GM12874 (cell line): ENCODE measurements at regions not wholly inside any gene's neighbourhood (a gene's known extent, or its start where the extent isn't known, plus 50 kb on each side); places are given as distances from the start of the nearest gene placed in this dataset.

Experiments
- TF ChIP-seq, protein P1 (sequence below): IDR thresholded peaks from 2 replicates; pipeline ENCODE4 v1.5.1; 2011; ENCODE audit warnings: low read depth, mild to moderate bottlenecking, control low read depth, low read length, moderate library complexity; ENCODE audit not compliant: insufficient read depth

DNA sequence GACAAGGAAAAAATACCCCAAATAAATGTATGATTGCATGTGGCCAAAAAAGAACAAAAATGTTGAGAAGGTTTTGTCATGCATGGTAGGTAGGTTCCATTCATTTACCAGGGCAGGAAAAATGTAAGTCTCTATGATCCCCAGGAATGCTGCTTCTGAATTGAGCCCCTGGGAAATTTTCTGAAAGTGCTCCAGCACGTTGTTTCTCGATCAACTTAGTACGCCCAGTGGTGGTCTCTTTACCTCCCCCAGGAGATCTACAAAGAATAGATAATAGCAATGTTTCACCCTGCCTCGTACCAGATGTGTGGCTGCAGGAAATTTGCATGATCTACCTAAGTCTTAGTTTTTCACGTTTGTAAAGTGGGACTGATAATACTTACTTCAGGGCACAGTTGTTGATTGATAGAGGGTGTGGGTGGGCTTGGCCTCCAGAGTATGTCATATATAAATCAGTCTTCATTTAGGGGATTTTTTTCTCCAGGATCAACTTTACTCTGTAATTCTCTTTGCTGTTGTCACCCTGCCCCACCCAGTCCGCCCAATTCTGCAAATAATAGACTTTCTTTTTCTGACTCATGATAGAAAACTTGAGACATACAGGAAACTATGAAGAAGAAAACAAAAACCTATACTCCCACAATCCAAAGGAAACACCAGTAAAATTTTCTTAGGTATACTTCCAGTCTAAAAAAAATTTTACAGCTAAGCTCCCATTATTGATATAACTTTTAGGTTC is 462.0 kb upstream of the RUNX1 start:
- TF ChIP-seq, protein P1, sequence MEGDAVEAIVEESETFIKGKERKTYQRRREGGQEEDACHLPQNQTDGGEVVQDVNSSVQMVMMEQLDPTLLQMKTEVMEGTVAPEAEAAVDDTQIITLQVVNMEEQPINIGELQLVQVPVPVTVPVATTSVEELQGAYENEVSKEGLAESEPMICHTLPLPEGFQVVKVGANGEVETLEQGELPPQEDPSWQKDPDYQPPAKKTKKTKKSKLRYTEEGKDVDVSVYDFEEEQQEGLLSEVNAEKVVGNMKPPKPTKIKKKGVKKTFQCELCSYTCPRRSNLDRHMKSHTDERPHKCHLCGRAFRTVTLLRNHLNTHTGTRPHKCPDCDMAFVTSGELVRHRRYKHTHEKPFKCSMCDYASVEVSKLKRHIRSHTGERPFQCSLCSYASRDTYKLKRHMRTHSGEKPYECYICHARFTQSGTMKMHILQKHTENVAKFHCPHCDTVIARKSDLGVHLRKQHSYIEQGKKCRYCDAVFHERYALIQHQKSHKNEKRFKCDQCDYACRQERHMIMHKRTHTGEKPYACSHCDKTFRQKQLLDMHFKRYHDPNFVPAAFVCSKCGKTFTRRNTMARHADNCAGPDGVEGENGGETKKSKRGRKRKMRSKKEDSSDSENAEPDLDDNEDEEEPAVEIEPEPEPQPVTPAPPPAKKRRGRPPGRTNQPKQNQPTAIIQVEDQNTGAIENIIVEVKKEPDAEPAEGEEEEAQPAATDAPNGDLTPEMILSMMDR = no peak

DNA sequence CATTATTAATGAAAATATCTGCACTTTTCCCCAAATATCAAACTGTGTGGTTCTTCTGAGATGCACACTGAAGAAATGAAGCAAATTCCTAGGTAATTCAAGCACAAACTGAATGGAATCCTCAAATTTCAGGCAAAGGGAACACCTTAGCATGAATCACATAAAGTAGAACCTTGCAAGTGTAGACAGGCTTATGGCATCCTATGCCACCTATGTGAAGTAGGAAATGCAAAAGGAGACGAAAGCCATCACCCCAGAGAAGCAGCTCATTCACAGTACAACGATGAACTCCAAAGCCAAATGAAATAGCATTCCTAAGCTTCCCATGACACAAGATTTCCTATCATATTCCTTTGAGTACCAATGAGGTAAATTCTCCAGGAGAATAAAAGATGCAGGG is 461.2 kb upstream of the RUNX1 start:
- TF ChIP-seq, protein P1 = no peak

- TF ChIP-seq, protein P1 = no peak
These were observed 460.1 kb upstream of the RUNX1 start for GRCh38 chr21:35509001-35509704.

- TF ChIP-seq, protein P1 = no peak
These were observed 459.2 kb upstream of the RUNX1 start for GRCh38 chr21:35508139-35508888.

GRCh38 chr21:35507181-35507759 is 458.2 kb upstream of the RUNX1 start:
- TF ChIP-seq, protein P1 = no peak

DNA sequence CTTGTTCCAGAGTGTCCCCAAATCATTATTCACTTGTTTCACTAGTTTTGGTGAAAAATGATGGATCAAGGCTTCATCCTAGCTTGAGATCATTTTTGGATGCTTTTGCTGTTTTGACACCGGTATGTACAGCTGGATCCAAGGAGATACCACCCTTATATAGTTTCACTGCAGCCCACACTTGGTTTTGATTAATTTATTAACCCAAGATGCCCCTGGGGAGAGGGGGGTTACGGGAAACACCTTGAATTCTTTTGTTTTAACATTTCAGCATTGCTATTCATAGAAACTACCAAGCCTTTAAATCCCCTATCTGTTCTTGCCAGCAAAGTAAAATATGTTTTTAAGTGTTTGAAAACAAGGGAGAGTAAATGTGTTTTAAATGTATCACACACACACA is 457.7 kb upstream of the RUNX1 start:
- TF ChIP-seq, protein P1 = no peak

GRCh38 chr21:35506352-35506751 is 457.2 kb upstream of the RUNX1 start:
- TF ChIP-seq, protein P1 = no peak
